HG03280 (cell line): ENCODE measurements at regions not wholly inside any gene's neighbourhood (a gene's known extent, or its start where the extent isn't known, plus 50 kb on each side); places are given as distances from the start of the nearest gene placed in this dataset.

Experiments
- ATAC-seq: cut with Tn5 transposase; IDR thresholded peaks from one replicate; pipeline ENCODE4 v1.9.1; 2021; ENCODE audit warnings: mild to moderate bottlenecking, moderate library complexity; ENCODE audit not compliant: unreplicated experiment

- ATAC-seq, result no peak
These were observed 912.7 kb upstream of the NR2F2 start for GRCh38 chr15:95417761-95418160.

GRCh38 chr15:95422255-95422654 is 908.2 kb upstream of the NR2F2 start:
- no peak for ATAC-seq

GRCh38 chr15:95425859-95426258 is 904.6 kb upstream of the NR2F2 start:
- no peak for ATAC-seq

- no peak for ATAC-seq
These were observed 901.2 kb upstream of the NR2F2 start for GRCh38 chr15:95429345-95429744.

- ATAC-seq, result no peak
These were observed 899.0 kb upstream of the NR2F2 start for GRCh38 chr15:95431518-95431917.

- ATAC-seq, result no peak
These were observed 897.6 kb upstream of the NR2F2 start for GRCh38 chr15:95432878-95433405.

GRCh38 chr15:95439922-95440376 is 890.6 kb upstream of the NR2F2 start:
- no peak for ATAC-seq

GRCh38 chr15:95440712-95441111 is 889.8 kb upstream of the NR2F2 start:
- no peak for ATAC-seq

GRCh38 chr15:95442107-95442719 is 888.3 kb upstream of the NR2F2 start:
- ATAC-seq, result no peak

- ATAC-seq, result no peak
These were observed 885.6 kb upstream of the NR2F2 start for GRCh38 chr15:95444860-95445259.

GRCh38 chr15:95446854-95447253 is 883.6 kb upstream of the NR2F2 start:
- no peak for ATAC-seq

- no peak for ATAC-seq
These were observed 883.0 kb upstream of the NR2F2 start for GRCh38 chr15:95447486-95447885.

GRCh38 chr15:95448531-95449229 is 881.8 kb upstream of the NR2F2 start:
- no peak for ATAC-seq

GRCh38 chr15:95449230-95449628 is 881.3 kb upstream of the NR2F2 start:
- ATAC-seq, result no peak

GRCh38 chr15:95450413-95450812 is 880.1 kb upstream of the NR2F2 start:
- ATAC-seq, result no peak

GRCh38 chr15:95451938-95452337 is 878.6 kb upstream of the NR2F2 start:
- ATAC-seq, result no peak

- no peak for ATAC-seq
These were observed 875.9 kb upstream of the NR2F2 start for GRCh38 chr15:95454403-95455262.

GRCh38 chr15:95457520-95457919 is 873.0 kb upstream of the NR2F2 start:
- ATAC-seq, result no peak

GRCh38 chr15:95458721-95459120 is 871.8 kb upstream of the NR2F2 start:
- ATAC-seq, result no peak

GRCh38 chr15:95459273-95459672 is 871.2 kb upstream of the NR2F2 start:
- no peak for ATAC-seq

- ATAC-seq, result no peak
These were observed 866.0 kb upstream of the NR2F2 start for GRCh38 chr15:95464509-95464908.
